ENCODE measurements at regions not wholly inside any gene's neighbourhood (a gene's known extent, or its start where the extent isn't known, plus 50 kb on each side); places are given as distances from the start of the nearest gene placed in this dataset.

GRCh38 chr5:92435781-92436180 lies 1052.7 kb upstream of the ARRDC3 start:
- no peaks in the 10 kb centered on the region for H3K36me3 Mint-ChIP-seq
- H3K27ac Mint-ChIP-seq = no peak overlapping the region
- peaks cover 24 to 26% of the 10 kb centered on the region in 2 donors for H3K9me3 Mint-ChIP-seq
- ATAC-seq = no peak
- no peak for DNase-seq (ENCODE audit: low spot score in 2 of 2)

- Mint-ChIP-seq H3K27ac (no peak overlapping the region), H3K9me3 (peaks cover 0 to 4% of the 10 kb centered on the region in 2 donors), H3K36me3 (no peaks in the 10 kb centered on the region)
- DNase-seq (ENCODE audit: low spot score in 2 of 2) = no peak
- no peak for ATAC-seq
Observed at GRCh38 chr5:92429646-92430045, 1046.5 kb upstream of the ARRDC3 start.

- Mint-ChIP-seq H3K27ac (no peak overlapping the region), H3K9me3 (peaks cover 4 to 6% of the 10 kb centered on the region in 2 donors), H3K36me3 (no peaks in the 10 kb centered on the region)
- ATAC-seq (no peak), DNase-seq (ENCODE audit: low spot score in 2 of 2) (no peak)
Observed at GRCh38 chr5:92428415-92428814, 1045.3 kb upstream of the ARRDC3 start.

DNA sequence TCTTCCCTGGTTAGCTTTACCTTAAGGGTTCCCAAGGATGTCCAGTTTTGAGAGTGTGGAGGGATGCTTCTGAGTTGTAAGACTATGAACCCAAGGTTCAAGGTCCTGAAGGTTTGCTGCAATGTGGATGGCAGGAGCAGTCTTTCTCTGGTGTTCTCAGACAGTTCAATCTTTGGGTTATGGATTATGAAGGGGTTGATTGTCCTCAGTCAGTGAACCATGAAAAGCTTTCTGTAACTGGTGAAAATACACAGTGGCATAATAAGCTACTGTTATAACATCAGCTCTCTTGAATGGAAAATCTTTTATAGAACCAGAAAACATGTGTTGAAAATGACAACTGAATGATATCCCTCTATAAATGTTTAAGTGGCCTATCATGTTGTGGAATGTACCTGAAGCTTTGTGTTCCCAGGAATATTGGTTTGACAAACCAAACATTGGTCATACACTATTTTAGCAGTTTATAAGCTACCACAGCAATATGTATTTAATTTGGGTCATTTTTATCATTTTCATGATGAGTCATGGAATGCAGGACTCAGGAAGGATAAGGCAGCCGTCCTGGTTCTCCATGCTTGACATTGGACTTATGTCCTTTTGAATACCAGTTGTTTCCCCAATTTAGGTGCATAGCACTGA lies 1041.8 kb upstream of the ARRDC3 start:
- Mint-ChIP-seq H3K9me3 (peaks cover 8 to 13% of the 10 kb centered on the region in 2 donors), H3K27ac (no peak overlapping the region), H3K36me3 (no peaks in the 10 kb centered on the region)
- DNase-seq (ENCODE audit: low spot score in 2 of 2) (no peak), ATAC-seq (no peak)

DNA sequence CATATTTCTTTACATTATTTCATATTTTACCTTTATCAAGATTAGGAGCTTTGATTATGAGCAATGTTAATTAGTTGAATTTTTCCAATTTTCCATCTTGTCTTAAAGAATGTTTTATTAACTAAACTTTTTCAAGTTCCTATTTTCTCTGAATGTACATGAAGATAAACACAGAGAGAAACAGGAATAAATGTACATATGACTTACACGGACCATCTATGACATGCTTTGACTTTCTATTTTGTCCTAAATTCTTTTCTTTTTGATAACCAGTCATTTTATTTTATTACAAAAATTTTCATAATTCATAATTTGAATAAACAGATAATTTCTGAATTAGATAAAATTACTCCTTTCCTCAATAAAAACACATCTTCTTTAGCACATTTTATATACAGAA lies 1038.8 kb upstream of the ARRDC3 start:
- DNase-seq (ENCODE audit: low spot score in 2 of 2) (no peak), ATAC-seq (no peak)
- H3K9me3 Mint-ChIP-seq = peaks cover 8 to 17% of the 10 kb centered on the region in 2 donors
- no peaks in the 10 kb centered on the region for H3K36me3 Mint-ChIP-seq
- H3K27ac Mint-ChIP-seq = no peak overlapping the region

DNA sequence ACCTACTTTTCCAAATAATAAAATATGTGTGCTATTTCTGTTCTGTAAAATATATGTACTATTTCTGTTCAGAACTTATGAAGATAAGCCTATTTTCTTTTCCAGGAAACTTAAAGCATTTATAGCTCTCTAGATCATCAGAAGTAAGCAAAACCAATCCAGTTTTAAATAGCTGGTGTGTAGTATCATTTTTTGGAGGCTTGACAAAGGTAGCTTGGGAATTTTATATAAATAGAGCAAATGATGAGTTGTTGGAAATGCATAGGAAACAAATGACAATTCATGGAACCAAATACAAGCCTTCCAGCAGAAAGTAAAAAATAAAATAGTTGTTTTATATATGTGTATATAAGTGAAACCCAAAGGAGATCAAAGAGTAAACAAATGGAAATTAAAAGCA lies 1038.1 kb upstream of the ARRDC3 start:
- no peak for DNase-seq (ENCODE audit: low spot score in 2 of 2)
- no peak for ATAC-seq
- Mint-ChIP-seq H3K36me3 (no peaks in the 10 kb centered on the region), H3K27ac (no peak overlapping the region), H3K9me3 (peaks cover 7 to 17% of the 10 kb centered on the region in 2 donors)

DNA sequence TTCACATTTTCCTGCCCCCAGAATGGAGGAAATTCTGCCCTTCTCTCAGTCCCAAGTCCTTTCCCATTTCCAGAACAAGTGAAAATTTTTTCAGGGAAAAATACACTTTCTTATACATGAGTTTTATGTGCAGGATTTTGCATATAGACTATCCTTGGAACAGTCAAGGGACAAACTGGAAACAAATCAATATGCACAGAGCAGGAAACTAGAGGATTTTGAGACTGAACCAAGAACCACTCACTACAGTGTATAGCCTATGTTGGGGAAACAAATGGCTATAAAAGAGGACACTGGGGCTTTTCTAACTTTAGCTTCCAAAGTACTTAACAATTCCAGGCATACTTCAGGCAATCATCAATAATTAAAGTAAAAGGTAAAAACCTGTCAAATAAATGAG lies 1036.1 kb upstream of the ARRDC3 start:
- Mint-ChIP-seq H3K9me3 (peaks cover 4 to 25% of the 10 kb centered on the region in 2 donors), H3K27ac (no peak overlapping the region), H3K36me3 (no peaks in the 10 kb centered on the region)
- ATAC-seq (no peak), DNase-seq (ENCODE audit: low spot score in 2 of 2) (no peak)

- peaks cover 4 to 21% of the 10 kb centered on the region in 2 donors for H3K9me3 Mint-ChIP-seq
- DNase-seq (ENCODE audit: low spot score in 2 of 2) (no peak), ATAC-seq (no peak)
- H3K36me3 Mint-ChIP-seq = no peaks in the 10 kb centered on the region
- no peak overlapping the region for H3K27ac Mint-ChIP-seq
Observed at GRCh38 chr5:92418341-92418740, 1035.2 kb upstream of the ARRDC3 start.

GRCh38 chr5:92409134-92409533 lies 1026.0 kb upstream of the ARRDC3 start:
- Mint-ChIP-seq H3K9me3 (peaks cover 5 to 14% of the 10 kb centered on the region in 2 donors), H3K36me3 (no peaks in the 10 kb centered on the region), H3K27ac (no peak overlapping the region)
- no peak for DNase-seq (ENCODE audit: low spot score in 2 of 2)
- no peak for ATAC-seq

GRCh38 chr5:92402956-92403702 lies 1020.0 kb upstream of the ARRDC3 start:
- peaks cover 5 to 14% of the 10 kb centered on the region in 2 donors for H3K9me3 Mint-ChIP-seq
- DNase-seq (ENCODE audit: low spot score in 2 of 2) = no peak
- no peaks in the 10 kb centered on the region for H3K36me3 Mint-ChIP-seq
- no peak for ATAC-seq
- H3K27ac Mint-ChIP-seq = no peak overlapping the region

DNA sequence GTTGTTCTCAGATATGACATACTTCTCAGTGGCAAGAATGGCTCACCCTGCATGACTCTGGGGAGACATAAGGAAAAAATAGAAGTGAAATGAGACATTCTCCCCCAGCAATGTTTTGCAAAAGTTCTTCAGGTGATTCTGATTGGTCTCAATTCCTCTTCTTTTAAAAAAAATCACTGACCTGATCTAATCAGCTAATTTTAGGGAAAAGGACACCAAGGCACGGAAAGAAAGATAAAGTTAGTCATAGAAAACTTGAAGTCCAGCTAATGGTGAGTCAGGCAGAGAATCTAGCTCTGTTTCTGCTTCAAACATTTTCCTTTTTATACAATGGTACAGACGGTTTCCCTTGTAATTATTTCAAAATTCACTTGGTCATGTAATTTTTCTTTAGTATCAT lies 1018.9 kb upstream of the ARRDC3 start:
- H3K9me3 Mint-ChIP-seq = peaks cover 8 to 9% of the 10 kb centered on the region in 2 donors
- ATAC-seq (no peak), DNase-seq (ENCODE audit: low spot score in 2 of 2) (no peak)
- H3K27ac Mint-ChIP-seq = no peak overlapping the region
- H3K36me3 Mint-ChIP-seq = no peaks in the 10 kb centered on the region

DNA sequence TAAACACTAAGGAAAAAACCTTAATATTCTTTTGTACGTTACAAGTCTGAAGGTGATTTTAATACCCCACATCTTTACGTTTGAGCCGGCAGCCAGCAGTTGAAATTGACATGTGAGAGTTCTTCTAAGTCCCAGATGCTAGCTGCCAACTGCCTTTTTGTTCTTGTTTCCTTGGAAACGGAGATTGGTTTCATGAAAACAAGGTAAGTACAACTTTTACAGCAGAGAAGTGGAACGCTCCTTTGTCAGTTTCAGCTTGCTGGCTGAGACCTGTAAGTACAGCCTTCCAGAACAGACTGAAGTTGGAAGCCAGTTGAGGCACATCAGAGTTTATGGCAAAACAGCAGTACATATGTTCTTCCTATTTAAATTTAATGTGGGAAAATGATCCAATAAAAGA lies 1018.4 kb upstream of the ARRDC3 start:
- Mint-ChIP-seq H3K27ac (no peak overlapping the region), H3K9me3 (peaks cover 2 to 4% of the 10 kb centered on the region in 2 donors), H3K36me3 (no peaks in the 10 kb centered on the region)
- DNase-seq (ENCODE audit: low spot score in 2 of 2) (no peak), ATAC-seq (no peak)

DNA sequence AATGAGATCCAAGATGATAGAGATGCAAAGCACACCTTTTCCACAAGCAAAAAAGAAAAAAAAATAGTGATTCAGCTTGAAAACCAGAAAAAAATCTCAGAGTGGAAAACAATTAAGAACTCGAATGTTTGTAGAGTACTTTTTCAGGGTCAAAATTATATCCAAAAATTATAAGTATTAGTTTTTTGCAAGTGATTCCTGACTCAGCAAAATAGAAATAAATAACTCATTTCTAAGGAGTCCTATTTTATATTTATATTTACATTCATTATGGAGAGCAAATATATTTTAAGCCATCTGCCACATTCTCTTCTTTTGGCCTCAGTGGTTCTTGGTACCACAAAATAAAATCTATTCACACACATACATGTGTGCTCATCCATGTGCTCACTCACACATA lies 1011.8 kb upstream of the ARRDC3 start:
- H3K27ac Mint-ChIP-seq = no peak overlapping the region
- H3K36me3 Mint-ChIP-seq = no peaks in the 10 kb centered on the region
- H3K9me3 Mint-ChIP-seq = peaks cover 0 to 4% of the 10 kb centered on the region in 2 donors
- no peak for DNase-seq (ENCODE audit: low spot score in 2 of 2)
- no peak for ATAC-seq

- Mint-ChIP-seq H3K9me3 (peaks cover 4 to 6% of the 10 kb centered on the region in 2 donors), H3K36me3 (no peaks in the 10 kb centered on the region), H3K27ac (no peak overlapping the region)
- ATAC-seq (no peak), DNase-seq (ENCODE audit: low spot score in 2 of 2) (no peak)
Observed at GRCh38 chr5:92390657-92391056, 1007.5 kb upstream of the ARRDC3 start.

DNA sequence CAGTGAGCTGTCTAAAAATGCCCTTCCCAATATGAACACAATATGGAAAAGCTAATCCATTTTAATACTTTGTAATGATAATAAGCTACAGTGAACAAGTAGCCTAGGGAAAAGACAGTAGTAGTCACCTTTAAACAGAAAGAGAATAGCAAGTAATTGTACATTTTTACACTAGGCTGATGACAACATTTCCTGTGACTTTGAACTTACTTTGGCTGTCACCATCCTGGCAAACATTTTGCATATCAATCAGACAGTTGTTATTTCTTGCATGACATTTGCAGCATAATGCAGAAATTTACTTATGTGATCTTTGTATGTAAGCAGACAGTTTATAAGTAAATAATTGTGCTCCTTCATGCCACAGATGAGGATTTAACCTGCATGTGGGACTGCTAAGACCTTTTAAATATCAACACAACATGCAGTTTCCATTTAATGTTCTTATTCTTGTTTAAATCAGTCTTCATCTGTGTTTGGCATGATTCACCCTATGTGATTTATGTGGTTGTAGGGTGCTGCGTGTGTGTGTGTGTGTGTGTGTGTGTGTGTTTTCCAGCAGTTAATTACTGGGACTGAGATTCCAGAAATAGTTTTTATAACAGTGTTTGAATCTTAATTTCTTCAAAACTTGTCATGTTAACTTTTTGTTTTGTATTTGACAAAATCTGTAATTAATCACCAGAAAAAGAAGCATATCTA lies 997.1 kb upstream of the ARRDC3 start:
- Mint-ChIP-seq H3K9me3 (peaks cover 4 to 7% of the 10 kb centered on the region in 2 donors), H3K27ac (no peak overlapping the region), H3K36me3 (no peaks in the 10 kb centered on the region)
- ATAC-seq (no peak), DNase-seq (ENCODE audit: low spot score in 2 of 2) (no peak)

- H3K36me3 Mint-ChIP-seq = no peaks in the 10 kb centered on the region
- peaks cover 4 to 7% of the 10 kb centered on the region in 2 donors for H3K9me3 Mint-ChIP-seq
- no peak overlapping the region for H3K27ac Mint-ChIP-seq
- ATAC-seq (no peak), DNase-seq (ENCODE audit: low spot score in 2 of 2) (no peak)
Observed at GRCh38 chr5:92378966-92379611, 996.0 kb upstream of the ARRDC3 start.

GRCh38 chr5:92374859-92375258 lies 991.7 kb upstream of the ARRDC3 start:
- ATAC-seq (no peak), DNase-seq (ENCODE audit: low spot score in 2 of 2) (no peak)
- Mint-ChIP-seq H3K27ac (no peak overlapping the region), H3K36me3 (no peaks in the 10 kb centered on the region), H3K9me3 (peaks cover 4 to 13% of the 10 kb centered on the region in 2 donors)

All from activated naive CD4-positive, alpha-beta T cell treated with anti-CD3 and anti-CD28 coated beads, Interleukin-2, amount 50 U/mL, for 72 hours (primary cell).